ENCODE measurements at regions not wholly inside any gene's neighbourhood (a gene's known extent, or its start where the extent isn't known, plus 50 kb on each side); places are given as distances from the start of the nearest gene placed in this dataset.

DNA sequence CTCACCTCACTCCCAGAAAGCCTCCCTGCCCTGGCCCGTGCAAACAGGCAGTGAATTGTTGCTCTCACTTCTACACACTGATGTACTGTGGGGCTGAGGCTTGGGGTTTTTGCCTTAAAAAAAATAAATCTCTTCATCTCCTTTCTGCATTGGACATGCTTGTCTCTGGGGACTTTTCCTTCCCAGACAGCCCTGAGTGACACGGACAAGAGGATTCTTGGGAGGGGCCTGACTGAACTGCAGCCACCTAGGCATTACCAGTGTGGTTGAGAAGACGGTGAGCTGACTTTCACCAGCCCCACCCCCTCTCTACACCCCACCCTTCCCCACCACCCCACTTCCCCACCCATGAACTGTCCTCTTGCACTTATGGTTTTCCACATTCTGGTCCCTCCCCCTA, 51.6 kb upstream of the PARP11 start:
- Mint-ChIP-seq H3K27ac (no peak overlapping the region), H3K4me1 (ENCODE audit: low read depth in 2 of 2) (no peaks in the 10 kb centered on the region), H3K36me3 (no peaks in the 10 kb centered on the region), H3K27me3 (peaks cover 25 to 53% of the 10 kb centered on the region in 2 donors), H3K4me3 (no peak overlapping the region), H3K9me3 (no peaks in the 10 kb centered on the region)
- no peak for DNase-seq (ENCODE audit: low spot score)
- ATAC-seq, result no peak

DNA sequence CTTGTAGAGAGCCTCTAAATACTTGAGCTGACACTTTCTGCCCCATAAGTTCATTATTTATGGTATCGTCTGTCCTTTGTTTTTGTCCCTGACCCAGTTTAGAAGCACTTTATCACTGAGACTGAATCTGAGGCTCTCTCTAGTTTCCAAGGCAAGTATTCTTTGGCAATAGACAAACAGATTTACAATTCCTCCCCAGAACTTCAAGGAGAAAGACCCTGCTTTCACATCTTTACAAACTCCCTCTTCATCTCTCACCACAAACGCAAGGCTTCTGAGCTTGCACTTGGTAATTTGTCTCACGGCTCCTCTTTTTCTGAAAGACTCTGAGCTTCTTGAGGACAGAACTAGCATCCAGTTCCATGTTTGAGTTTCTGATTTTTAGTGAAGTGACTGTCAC, 49.8 kb upstream of the PARP11 start:
- Mint-ChIP-seq H3K9me3 (no peaks in the 10 kb centered on the region), H3K36me3 (no peaks in the 10 kb centered on the region), H3K27ac (no peak overlapping the region), H3K4me3 (no peak overlapping the region), H3K4me1 (ENCODE audit: low read depth in 2 of 2) (no peaks in the 10 kb centered on the region), H3K27me3 (peaks cover 18 to 36% of the 10 kb centered on the region in 2 donors)
- ATAC-seq, result no peak
- DNase-seq (ENCODE audit: low spot score), result no peak

All from natural killer cell treated with Interleukin-12 subunit alpha and Interleukin-12 subunit beta and Interleukin-15 and Interleukin-18, amount 100 ng/mL, for 72 hours (primary cell).